ENCODE measurements at regions not wholly inside any gene's neighbourhood (a gene's known extent, or its start where the extent isn't known, plus 50 kb on each side); places are given as distances from the start of the nearest gene placed in this dataset.

- H3K9ac ChIP-seq = no peak overlapping the region
- no peak overlapping the region for H3K4me2 ChIP-seq
- no peak overlapping the region for H2AFZ ChIP-seq (ENCODE audit: low read depth)
- no peak overlapping the region for H3K4me3 ChIP-seq (IDR thresholded peaks at IDR 0.05; ENCODE audit: insufficient read depth, low read depth, low read length)
- no peaks in the 10 kb centered on the region for H3K79me2 ChIP-seq (ENCODE audit: insufficient read depth, low read depth)
- no peaks in the 10 kb centered on the region for H4K20me1 ChIP-seq (ENCODE audit: insufficient read depth)
- TF ChIP-seq CTCF (conservative IDR thresholded peaks at IDR 0.05; ENCODE audit: low read depth, low read length) = no peak
- H3K36me3 ChIP-seq (ENCODE audit: insufficient read depth) = no peaks in the 10 kb centered on the region
- no peaks in the 10 kb centered on the region for H3K27me3 ChIP-seq (ENCODE audit: insufficient read depth, low read depth)
- no peak overlapping the region for H3K27ac ChIP-seq
- peaks cover 17% of the 10 kb centered on the region for H3K4me1 ChIP-seq (ENCODE audit: low read depth, poor library complexity, severe bottlenecking)
Observed at GRCh38 chr7:17131983-17132655, 166.3 kb upstream of the AHR start.

- no peaks in the 10 kb centered on the region for H4K20me1 ChIP-seq (ENCODE audit: insufficient read depth)
- no peak overlapping the region for H3K27ac ChIP-seq
- H2AFZ ChIP-seq (ENCODE audit: low read depth) = no peak overlapping the region
- no peak overlapping the region for H3K9ac ChIP-seq
- no peak for TF ChIP-seq CTCF (conservative IDR thresholded peaks at IDR 0.05; ENCODE audit: low read depth, low read length)
- H3K36me3 ChIP-seq (ENCODE audit: insufficient read depth) = no peaks in the 10 kb centered on the region
- peaks cover 17% of the 10 kb centered on the region for H3K4me1 ChIP-seq (ENCODE audit: low read depth, poor library complexity, severe bottlenecking)
- H3K27me3 ChIP-seq (ENCODE audit: insufficient read depth, low read depth) = no peaks in the 10 kb centered on the region
- no peak overlapping the region for H3K4me3 ChIP-seq (IDR thresholded peaks at IDR 0.05; ENCODE audit: insufficient read depth, low read depth, low read length)
- H3K4me2 ChIP-seq = no peak overlapping the region
- no peaks in the 10 kb centered on the region for H3K79me2 ChIP-seq (ENCODE audit: insufficient read depth, low read depth)
Observed at GRCh38 chr7:17132726-17133125, 165.7 kb upstream of the AHR start.

- Histone ChIP-seq H3K9ac (no peak overlapping the region), H4K20me1 (ENCODE audit: insufficient read depth) (no peaks in the 10 kb centered on the region), H3K79me2 (ENCODE audit: insufficient read depth, low read depth) (no peaks in the 10 kb centered on the region), H3K27me3 (ENCODE audit: insufficient read depth, low read depth) (no peaks in the 10 kb centered on the region), H3K4me3 (IDR thresholded peaks at IDR 0.05; ENCODE audit: insufficient read depth, low read depth, low read length) (no peak overlapping the region), H3K36me3 (ENCODE audit: insufficient read depth) (no peaks in the 10 kb centered on the region), H3K4me1 (ENCODE audit: low read depth, poor library complexity, severe bottlenecking) (peaks cover 17% of the 10 kb centered on the region), H3K27ac (no peak overlapping the region), H3K4me2 (no peak overlapping the region), H2AFZ (ENCODE audit: low read depth) (no peak overlapping the region)
- no peak for TF ChIP-seq CTCF (conservative IDR thresholded peaks at IDR 0.05; ENCODE audit: low read depth, low read length)
Observed at GRCh38 chr7:17133977-17134376, 164.5 kb upstream of the AHR start.

GRCh38 chr7:17134786-17135185 lies 163.7 kb upstream of the AHR start:
- TF ChIP-seq CTCF (conservative IDR thresholded peaks at IDR 0.05; ENCODE audit: low read depth, low read length) = no peak
- Histone ChIP-seq H3K36me3 (ENCODE audit: insufficient read depth) (no peaks in the 10 kb centered on the region), H3K9ac (no peak overlapping the region), H3K79me2 (ENCODE audit: insufficient read depth, low read depth) (no peaks in the 10 kb centered on the region), H3K4me3 (IDR thresholded peaks at IDR 0.05; ENCODE audit: insufficient read depth, low read depth, low read length) (no peak overlapping the region), H2AFZ (ENCODE audit: low read depth) (no peak overlapping the region), H4K20me1 (ENCODE audit: insufficient read depth) (no peaks in the 10 kb centered on the region), H3K4me2 (no peak overlapping the region; the same call in 1 of the 2 replicates), H3K4me1 (ENCODE audit: low read depth, poor library complexity, severe bottlenecking) (peaks cover 11% of the 10 kb centered on the region), H3K27ac (no peak overlapping the region), H3K27me3 (ENCODE audit: insufficient read depth, low read depth) (no peaks in the 10 kb centered on the region)
